ENCODE measurements at regions not wholly inside any gene's neighbourhood (a gene's known extent, or its start where the extent isn't known, plus 50 kb on each side); places are given as distances from the start of the nearest gene placed in this dataset.

- no peak overlapping the region for H3K4me3 ChIP-seq (ENCODE audit: low read length in 2 of 2)
- H3K9ac ChIP-seq (ENCODE audit: low read depth in 1 of 2, low read length in 2 of 2), result no peak overlapping the region
- H3K9me3 ChIP-seq (ENCODE audit: control insufficient read depth in 2 of 2, low read length in 2 of 2), result no peaks in the 10 kb centered on the region
- no peak overlapping the region for H3K27ac ChIP-seq (ENCODE audit: low read depth in 2 of 2, low read length in 2 of 2)
- H3K27me3 ChIP-seq (ENCODE audit: control insufficient read depth in 2 of 2, insufficient read depth in 2 of 2, low read length in 2 of 2), result peaks cover 1 to 3% of the 10 kb centered on the region in 2 donors
- H3K36me3 ChIP-seq (ENCODE audit: control insufficient read depth in 2 of 2, insufficient read depth in 2 of 2, low read length in 2 of 2), result no peaks in the 10 kb centered on the region
- peaks cover under 1 to 17% of the 10 kb centered on the region in 2 donors for H3K4me1 ChIP-seq (ENCODE audit: control insufficient read depth in 2 of 2, insufficient read depth in 2 of 2, low read length in 2 of 2)
Observed at GRCh38 chr21:41689289-41689583, 77.6 kb downstream of the RIPK4 start.

DNA sequence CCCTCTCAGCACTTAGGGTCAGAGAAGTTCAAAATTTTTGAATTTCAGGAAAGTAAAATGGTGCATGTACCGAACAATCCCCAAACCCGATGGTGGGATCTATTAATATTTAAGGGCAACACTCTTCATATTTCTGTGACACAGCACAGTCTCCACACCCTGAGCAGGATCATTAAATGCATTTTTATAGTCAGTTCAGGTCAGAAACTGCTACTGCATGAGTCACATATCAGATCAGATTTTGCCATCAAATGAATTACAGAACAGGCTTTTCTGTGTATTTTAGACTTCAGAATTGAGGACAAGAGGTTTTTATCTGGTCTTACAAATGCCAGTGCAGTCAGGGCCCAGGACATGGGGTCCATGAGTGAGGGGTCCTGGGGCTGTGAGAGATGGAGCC lies 79.2 kb downstream of the RIPK4 start:
- H3K9me3 ChIP-seq (ENCODE audit: control insufficient read depth in 2 of 2, low read length in 2 of 2), result no peaks in the 10 kb centered on the region
- no peak overlapping the region for H3K27ac ChIP-seq (ENCODE audit: low read depth in 2 of 2, low read length in 2 of 2)
- H3K4me1 ChIP-seq (ENCODE audit: control insufficient read depth in 2 of 2, insufficient read depth in 2 of 2, low read length in 2 of 2), result peaks cover 5 to 17% of the 10 kb centered on the region in 2 donors
- no peaks in the 10 kb centered on the region for H3K36me3 ChIP-seq (ENCODE audit: control insufficient read depth in 2 of 2, insufficient read depth in 2 of 2, low read length in 2 of 2)
- H3K27me3 ChIP-seq (ENCODE audit: control insufficient read depth in 2 of 2, insufficient read depth in 2 of 2, low read length in 2 of 2), result peaks cover 1 to 3% of the 10 kb centered on the region in 2 donors
- no peak overlapping the region for H3K9ac ChIP-seq (ENCODE audit: low read depth in 1 of 2, low read length in 2 of 2)
- no peak overlapping the region for H3K4me3 ChIP-seq (ENCODE audit: low read length in 2 of 2)

GRCh38 chr21:41686664-41687063 lies 80.2 kb downstream of the RIPK4 start:
- no peaks in the 10 kb centered on the region for H3K9me3 ChIP-seq (ENCODE audit: control insufficient read depth in 2 of 2, low read length in 2 of 2)
- no peak overlapping the region for H3K4me3 ChIP-seq (ENCODE audit: low read length in 2 of 2)
- no peak overlapping the region for H3K9ac ChIP-seq (ENCODE audit: low read depth in 1 of 2, low read length in 2 of 2)
- no peaks in the 10 kb centered on the region for H3K36me3 ChIP-seq (ENCODE audit: control insufficient read depth in 2 of 2, insufficient read depth in 2 of 2, low read length in 2 of 2)
- H3K27me3 ChIP-seq (ENCODE audit: control insufficient read depth in 2 of 2, insufficient read depth in 2 of 2, low read length in 2 of 2), result peaks cover 0 to 1% of the 10 kb centered on the region in 2 donors
- peaks cover 5 to 17% of the 10 kb centered on the region in 2 donors for H3K4me1 ChIP-seq (ENCODE audit: control insufficient read depth in 2 of 2, insufficient read depth in 2 of 2, low read length in 2 of 2)
- no peak overlapping the region for H3K27ac ChIP-seq (ENCODE audit: low read depth in 2 of 2, low read length in 2 of 2)

DNA sequence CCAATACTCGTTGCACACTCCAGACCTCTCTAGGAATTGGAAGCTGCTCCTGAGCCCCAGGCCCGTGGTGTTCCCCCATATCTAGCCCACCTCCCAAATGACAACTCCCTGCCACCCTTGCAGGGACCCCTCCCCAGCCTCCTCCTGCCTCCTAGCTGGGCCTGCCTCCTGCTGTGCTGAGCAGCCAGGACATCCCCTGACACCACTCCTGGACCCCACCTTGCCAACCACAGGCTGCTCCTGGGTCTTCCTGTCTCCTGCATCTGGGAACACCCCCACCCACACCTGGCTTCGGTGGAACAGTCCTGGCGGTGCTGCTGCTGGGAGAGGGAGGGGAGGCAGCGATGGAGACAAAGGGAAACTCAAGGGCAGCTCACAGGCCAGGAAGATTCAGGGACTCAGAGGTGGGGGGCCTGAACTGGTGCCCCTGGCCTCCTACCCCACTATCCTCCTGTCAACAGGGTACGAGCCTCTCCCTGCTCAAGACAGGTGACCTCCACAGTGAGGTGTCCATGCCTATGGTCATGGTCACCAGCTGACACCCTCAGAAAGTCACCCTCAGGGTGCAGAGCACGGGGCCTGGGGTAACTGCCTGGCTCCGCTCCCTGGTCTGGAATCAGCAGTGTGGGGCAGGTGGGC lies 81.2 kb downstream of the RIPK4 start:
- Histone ChIP-seq H3K36me3 (ENCODE audit: control insufficient read depth in 2 of 2, insufficient read depth in 2 of 2, low read length in 2 of 2) (no peaks in the 10 kb centered on the region), H3K9ac (ENCODE audit: low read depth in 1 of 2, low read length in 2 of 2) (no peak overlapping the region), H3K27ac (ENCODE audit: low read depth in 2 of 2, low read length in 2 of 2) (no peak overlapping the region), H3K27me3 (ENCODE audit: control insufficient read depth in 2 of 2, insufficient read depth in 2 of 2, low read length in 2 of 2) (no peaks in the 10 kb centered on the region), H3K9me3 (ENCODE audit: control insufficient read depth in 2 of 2, low read length in 2 of 2) (no peaks in the 10 kb centered on the region), H3K4me1 (ENCODE audit: control insufficient read depth in 2 of 2, insufficient read depth in 2 of 2, low read length in 2 of 2) (peaks cover 7 to 19% of the 10 kb centered on the region in 2 donors), H3K4me3 (ENCODE audit: low read length in 2 of 2) (no peak overlapping the region)

DNA sequence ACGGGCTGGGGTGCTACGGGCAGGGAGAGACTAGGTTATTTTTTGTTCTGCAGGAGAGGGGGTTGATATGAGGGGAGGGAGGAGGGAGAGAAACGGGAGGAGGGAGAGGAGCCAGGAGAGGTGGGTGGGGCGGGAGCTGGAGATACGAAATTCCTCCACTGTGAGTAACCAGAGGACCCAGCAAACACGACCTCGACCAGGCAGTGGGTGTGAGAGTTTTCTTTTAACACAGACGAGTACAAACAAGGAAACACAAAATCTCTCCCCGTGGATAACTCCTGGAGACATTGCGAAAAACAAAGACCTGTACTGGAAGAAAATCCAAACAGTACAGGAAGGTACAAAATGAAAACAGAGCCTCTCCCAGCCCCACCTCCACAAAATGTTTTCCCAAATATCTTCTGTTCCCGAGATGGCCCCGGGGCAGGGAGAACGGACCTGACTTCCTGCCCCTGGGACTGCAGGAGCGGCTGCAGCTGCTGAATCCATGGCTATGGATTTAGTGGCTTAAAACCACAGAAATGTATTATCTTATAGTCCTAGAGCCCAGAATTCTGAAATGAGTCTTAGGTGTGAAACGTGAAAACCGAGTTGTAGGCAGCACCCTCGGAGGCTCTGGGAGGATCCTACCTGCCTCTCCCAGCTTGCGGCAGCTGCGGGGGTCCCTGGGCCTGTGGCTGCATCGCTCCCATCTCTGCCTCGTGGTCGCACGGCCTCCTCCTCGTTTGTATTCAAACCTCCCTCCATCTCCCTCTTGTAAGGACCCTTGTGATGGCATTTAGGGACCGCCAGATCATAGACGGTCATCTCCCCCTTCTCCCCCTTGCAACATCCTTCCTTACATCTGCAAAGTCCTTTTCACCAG lies 82.2 kb downstream of the RIPK4 start:
- no peaks in the 10 kb centered on the region for H3K27me3 ChIP-seq (ENCODE audit: control insufficient read depth in 2 of 2, insufficient read depth in 2 of 2, low read length in 2 of 2)
- H3K9me3 ChIP-seq (ENCODE audit: control insufficient read depth in 2 of 2, low read length in 2 of 2), result no peaks in the 10 kb centered on the region
- H3K27ac ChIP-seq (ENCODE audit: low read depth in 2 of 2, low read length in 2 of 2), result no peak overlapping the region
- no peaks in the 10 kb centered on the region for H3K36me3 ChIP-seq (ENCODE audit: control insufficient read depth in 2 of 2, insufficient read depth in 2 of 2, low read length in 2 of 2)
- H3K4me1 ChIP-seq (ENCODE audit: control insufficient read depth in 2 of 2, insufficient read depth in 2 of 2, low read length in 2 of 2), result peaks cover 14 to 23% of the 10 kb centered on the region in 2 donors
- H3K4me3 ChIP-seq (ENCODE audit: low read length in 2 of 2), result no peak overlapping the region
- peak overlapping the region in 1 of 2 donors; percentile 44 for H3K9ac ChIP-seq (ENCODE audit: low read depth in 1 of 2, low read length in 2 of 2)

DNA sequence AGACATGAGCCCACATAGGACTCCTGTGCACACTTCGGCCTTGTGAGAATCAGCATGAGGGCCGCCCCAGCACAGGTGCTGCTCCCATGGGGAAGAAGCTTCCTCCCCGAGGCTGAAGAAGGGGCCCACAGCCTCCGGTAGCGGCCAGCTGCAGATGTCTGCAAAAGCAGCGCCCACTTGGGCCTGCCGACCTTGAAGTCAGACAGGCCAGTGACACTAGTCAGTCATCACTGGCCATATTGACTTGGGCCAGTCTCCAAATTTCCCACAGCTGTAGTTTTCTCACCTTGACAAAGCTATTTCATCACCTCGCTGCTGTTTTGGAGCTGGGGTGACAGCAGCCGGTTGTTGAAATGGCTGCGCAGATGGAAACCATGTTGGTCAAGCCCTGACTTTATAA lies 83.0 kb downstream of the RIPK4 start:
- Histone ChIP-seq H3K36me3 (ENCODE audit: control insufficient read depth in 2 of 2, insufficient read depth in 2 of 2, low read length in 2 of 2) (no peaks in the 10 kb centered on the region), H3K27me3 (ENCODE audit: control insufficient read depth in 2 of 2, insufficient read depth in 2 of 2, low read length in 2 of 2) (no peaks in the 10 kb centered on the region), H3K4me1 (ENCODE audit: control insufficient read depth in 2 of 2, insufficient read depth in 2 of 2, low read length in 2 of 2) (peaks cover 18 to 30% of the 10 kb centered on the region in 2 donors)

DNA sequence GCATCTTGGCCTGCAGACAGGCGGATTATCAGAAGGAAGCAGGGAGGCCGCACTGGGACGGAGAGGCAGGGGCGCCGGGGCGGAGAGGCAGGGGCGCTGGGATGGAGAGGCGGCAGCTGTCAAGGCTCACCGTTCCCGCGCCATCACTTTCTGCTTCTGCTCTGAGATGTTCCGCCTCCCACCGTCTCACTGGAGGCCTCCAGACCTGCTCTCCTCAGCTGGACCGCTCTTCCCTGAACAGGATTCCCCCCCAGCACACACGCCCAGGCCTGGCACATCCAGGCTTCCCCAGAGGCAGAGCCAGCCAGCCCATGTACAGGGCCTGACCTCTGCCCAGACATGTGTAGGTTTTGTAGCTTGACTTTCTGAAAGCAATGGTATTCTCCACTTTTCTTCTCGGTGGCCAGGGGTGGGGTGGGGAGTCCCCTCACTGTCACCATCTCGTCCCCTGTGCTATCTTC lies 84.1 kb downstream of the RIPK4 start:
- Histone ChIP-seq H3K9ac (ENCODE audit: low read depth in 1 of 2, low read length in 2 of 2) (no peak overlapping the region), H3K9me3 (ENCODE audit: control insufficient read depth in 2 of 2, low read length in 2 of 2) (no peaks in the 10 kb centered on the region), H3K4me1 (ENCODE audit: control insufficient read depth in 2 of 2, insufficient read depth in 2 of 2, low read length in 2 of 2) (peaks cover 29 to 36% of the 10 kb centered on the region in 2 donors), H3K27ac (ENCODE audit: low read depth in 2 of 2, low read length in 2 of 2) (no peak overlapping the region), H3K36me3 (ENCODE audit: control insufficient read depth in 2 of 2, insufficient read depth in 2 of 2, low read length in 2 of 2) (no peaks in the 10 kb centered on the region), H3K27me3 (ENCODE audit: control insufficient read depth in 2 of 2, insufficient read depth in 2 of 2, low read length in 2 of 2) (no peaks in the 10 kb centered on the region), H3K4me3 (ENCODE audit: low read length in 2 of 2) (no peak overlapping the region)

More for the DNA sequence above, 83.0 kb downstream of the RIPK4 start:
- H3K4me3 ChIP-seq (ENCODE audit: low read length in 2 of 2), result no peak overlapping the region
- no peak overlapping the region for H3K27ac ChIP-seq (ENCODE audit: low read depth in 2 of 2, low read length in 2 of 2)
- no peak overlapping the region for H3K9ac ChIP-seq (ENCODE audit: low read depth in 1 of 2, low read length in 2 of 2)
- H3K9me3 ChIP-seq (ENCODE audit: control insufficient read depth in 2 of 2, low read length in 2 of 2), result no peaks in the 10 kb centered on the region

DNA sequence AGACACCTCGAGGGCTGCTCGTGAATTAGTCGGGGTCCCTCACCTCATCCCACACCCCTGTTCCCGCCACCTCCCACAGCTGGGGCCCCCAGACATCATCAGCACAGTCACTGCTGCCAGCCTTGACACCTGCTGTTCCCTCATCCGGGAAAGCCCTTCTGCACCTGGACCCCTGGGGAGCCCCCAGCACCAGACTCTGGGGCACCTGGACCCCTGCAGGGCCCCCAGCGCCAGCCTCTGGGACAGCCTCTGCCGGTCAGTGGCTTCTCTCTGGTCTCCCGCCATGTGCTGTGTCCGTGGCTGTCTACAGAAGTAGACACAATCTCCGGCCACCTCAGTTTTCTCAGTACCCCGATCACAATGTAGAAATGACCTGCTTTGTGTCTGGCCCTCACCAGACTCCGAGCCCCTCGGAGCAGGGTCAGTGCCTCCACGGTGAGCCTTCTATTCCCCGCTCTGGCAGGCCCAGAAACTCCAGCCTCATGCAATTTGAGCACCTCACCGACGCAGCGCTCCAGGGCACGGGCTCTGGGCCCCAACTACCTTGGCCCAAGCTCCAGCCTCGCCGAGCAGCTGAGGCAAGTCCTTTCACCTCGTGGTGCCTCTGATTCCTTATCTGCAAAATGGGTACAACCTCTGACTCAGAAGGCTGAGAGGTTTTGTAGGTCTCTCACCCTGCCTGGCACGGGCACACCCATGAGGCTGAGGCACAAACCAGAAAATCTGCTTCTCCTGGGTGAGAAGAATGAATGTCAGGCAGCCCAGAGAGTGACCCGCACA lies 84.7 kb downstream of the RIPK4 start:
- Histone ChIP-seq H3K36me3 (ENCODE audit: control insufficient read depth in 2 of 2, insufficient read depth in 2 of 2, low read length in 2 of 2) (no peaks in the 10 kb centered on the region), H3K27me3 (ENCODE audit: control insufficient read depth in 2 of 2, insufficient read depth in 2 of 2, low read length in 2 of 2) (no peaks in the 10 kb centered on the region), H3K4me1 (ENCODE audit: control insufficient read depth in 2 of 2, insufficient read depth in 2 of 2, low read length in 2 of 2) (peaks cover 32 to 37% of the 10 kb centered on the region in 2 donors), H3K4me3 (ENCODE audit: low read length in 2 of 2) (no peak overlapping the region), H3K9me3 (ENCODE audit: control insufficient read depth in 2 of 2, low read length in 2 of 2) (no peaks in the 10 kb centered on the region), H3K9ac (ENCODE audit: low read depth in 1 of 2, low read length in 2 of 2) (no peak overlapping the region), H3K27ac (ENCODE audit: low read depth in 2 of 2, low read length in 2 of 2) (no peak overlapping the region)

DNA sequence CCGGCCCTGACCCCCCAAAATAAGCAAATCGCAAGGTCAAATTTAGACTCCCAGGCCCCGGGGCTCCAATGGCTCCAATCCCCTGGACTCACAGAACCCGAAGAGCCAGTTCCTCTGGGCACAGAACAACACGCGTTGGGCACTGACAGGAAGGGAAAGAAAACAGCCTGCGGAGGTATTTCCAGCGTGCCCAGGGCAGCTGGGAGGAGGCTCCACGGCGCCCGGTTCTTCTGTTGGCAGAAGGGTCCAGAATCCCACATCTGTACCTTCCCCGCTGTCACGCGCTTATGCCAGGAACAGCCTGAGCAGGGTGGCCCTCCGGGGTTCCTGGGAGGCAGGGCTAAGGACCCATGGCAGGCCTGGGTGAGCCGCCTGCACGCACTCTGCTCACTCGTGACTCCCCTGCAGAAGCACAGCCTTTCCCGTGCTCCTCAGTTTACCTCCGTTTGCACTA lies 85.5 kb downstream of the RIPK4 start:
- H3K9ac ChIP-seq (ENCODE audit: low read depth in 1 of 2, low read length in 2 of 2), result no peak overlapping the region
- peak overlapping the region in 1 of 2 donors; percentile 37 for H3K4me3 ChIP-seq (ENCODE audit: low read length in 2 of 2)
- H3K4me1 ChIP-seq (ENCODE audit: control insufficient read depth in 2 of 2, insufficient read depth in 2 of 2, low read length in 2 of 2), result peaks cover 32 to 35% of the 10 kb centered on the region in 2 donors
- no peaks in the 10 kb centered on the region for H3K27me3 ChIP-seq (ENCODE audit: control insufficient read depth in 2 of 2, insufficient read depth in 2 of 2, low read length in 2 of 2)
- H3K36me3 ChIP-seq (ENCODE audit: control insufficient read depth in 2 of 2, insufficient read depth in 2 of 2, low read length in 2 of 2), result no peaks in the 10 kb centered on the region
- H3K27ac ChIP-seq (ENCODE audit: low read depth in 2 of 2, low read length in 2 of 2), result peak overlapping the region in 1 of 2 donors; percentile 56
- H3K9me3 ChIP-seq (ENCODE audit: control insufficient read depth in 2 of 2, low read length in 2 of 2), result no peaks in the 10 kb centered on the region

All from mucosa of rectum (tissue), 2 donors.